Endothelial cell of umbilical vein (primary cell): ENCODE measurements at regions not wholly inside any gene's neighbourhood (a gene's known extent, or its start where the extent isn't known, plus 50 kb on each side); places are given as distances from the start of the nearest gene placed in this dataset.

Experiments used
- BruUV-seq: library from RNA; stranded (reverse); fragments of 400-500 nt; replicated peaks from 2 replicates; lab custom pipeline; 2021; lab: Mats Ljungman, UMichigan
- CTCF ChIA-PET: fragments of 300-600, 350-600 bp; sonication (Branson Sonifier 250); formaldehyde crosslinking; loops from one replicate; lab custom pipeline; 2021; ENCODE audit warnings: antibody characterized with exemption, inconsistent platforms; lab: Charles Lee
- POLR2A ChIA-PET: fragments of 300-600, 350-600 bp; sonication (Branson Sonifier 250); formaldehyde crosslinking; loops from one replicate; lab custom pipeline; 2021; ENCODE audit warnings: antibody characterized with exemption, inconsistent platforms; lab: Charles Lee
- DNase-seq: peaks from one replicate; pipeline ENCODE4 v3.0.0-alpha.2; 2011; ENCODE audit warnings: low read depth, low spot score
- FAIRE-seq: peaks from 2 replicates; lab custom pipeline; 2011; peaks lifted over from hg19 to GRCh38; lab: Jason Lieb, UNC
- H2AFZ ChIP-seq: 2 replicates; pipeline ENCODE4 v1.6.0; 2012; ENCODE audit warnings: low read depth, low read length, control low read depth, inconsistent platforms
- H3K27ac ChIP-seq: 2 replicates; pipeline ENCODE4 v1.5.1; 2011; ENCODE audit warnings: low read depth, mild to moderate bottlenecking, control low read depth, low read length, moderate library complexity; ENCODE audit not compliant: insufficient read depth
- H3K27me3 ChIP-seq, 2 experiments: 2 replicates each; pipeline versions ENCODE4 v1.6.0 to v1.6.1; 2011; ENCODE audit warnings: low read length in 2 of 2, mixed read lengths in 1 of 2; ENCODE audit not compliant: control insufficient read depth in 2 of 2, insufficient read depth in 2 of 2
- H3K36me3 ChIP-seq, 2 experiments: 2 replicates in 1 of 2; 3 replicates in 1 of 2; pipeline ENCODE4 v1.5.1; 2011; ENCODE audit warnings: low read length in 2 of 2, mild to moderate bottlenecking in 1 of 2, moderate library complexity in 1 of 2; ENCODE audit not compliant: control insufficient read depth in 2 of 2, insufficient read depth in 2 of 2; ENCODE audit errors: extremely low read depth in 1 of 2
- H3K4me1 ChIP-seq: 3 replicates; pipeline ENCODE4 v1.5.1; 2011; ENCODE audit warnings: mild to moderate bottlenecking, low read length; ENCODE audit not compliant: control insufficient read depth, insufficient read depth; ENCODE audit errors: extremely low read depth
- H3K4me2 ChIP-seq: 2 replicates; pipeline ENCODE4 v1.6.1; 2011; ENCODE audit warnings: low read length, control low read depth, mixed read lengths; ENCODE audit not compliant: insufficient read depth
- H3K4me3 ChIP-seq, 3 experiments: fragments of 200-600 bp in 1 of 3; sonication (generic), shearing (Covaris generic) in 1 of 3; replicated peaks in 1 of 3; 2 replicates each; pipeline ENCODE4 v1.5.1; 2011 to 2016; ENCODE audit warnings: control low read depth in 3 of 3, low read length in 3 of 3, mild to moderate bottlenecking in 2 of 3, inconsistent platforms in 1 of 3, low read depth in 1 of 3, moderate library complexity in 1 of 3; ENCODE audit not compliant: insufficient read depth in 1 of 3
- H3K79me2 ChIP-seq: 2 replicates; pipeline ENCODE4 v1.6.0; 2012; ENCODE audit warnings: low read length, inconsistent platforms; ENCODE audit not compliant: control insufficient read depth, insufficient read depth
- H3K9ac ChIP-seq: replicated peaks from 2 replicates; pipeline ENCODE3; 2011; ENCODE audit warnings: low read length, control low read depth; ENCODE audit not compliant: insufficient read depth; ENCODE audit errors: extremely low read depth
- H3K9me1 ChIP-seq: replicated peaks from 3 replicates; pipeline ENCODE4 v1.6.0; 2011; ENCODE audit warnings: mild to moderate bottlenecking, low read length; ENCODE audit not compliant: control insufficient read depth, insufficient read depth; ENCODE audit errors: extremely low read depth
- H3K9me3 ChIP-seq: replicated peaks from 2 replicates; pipeline ENCODE4 v1.5.1; 2012; ENCODE audit warnings: low read length, inconsistent platforms; ENCODE audit not compliant: control insufficient read depth, insufficient read depth
- H4K20me1 ChIP-seq: replicated peaks from 2 replicates; pipeline ENCODE3; 2011; ENCODE audit warnings: mild to moderate bottlenecking, low read length; ENCODE audit not compliant: control insufficient read depth, insufficient read depth; ENCODE audit errors: extremely low read depth
- CTCF ChIP-seq, 2 donors: IDR thresholded peaks; 1 replicate in 1 of 2; 2 replicates in 1 of 2; pipeline ENCODE4 v1.5.1; 2011; ENCODE audit warnings: low read length in 2 of 2, mild to moderate bottlenecking in 2 of 2, moderate library complexity in 2 of 2, control low read depth in 1 of 2, inconsistent platforms in 1 of 2, low read depth in 1 of 2; ENCODE audit not compliant: insufficient read depth in 1 of 2; ENCODE audit errors: extremely low read depth in 1 of 2
- EZH2 ChIP-seq: IDR thresholded peaks from 2 replicates; pipeline ENCODE4 v1.6.1; 2012; ENCODE audit warnings: borderline replicate concordance, low read depth, mild to moderate bottlenecking, moderate library complexity, low read length, inconsistent platforms; ENCODE audit not compliant: severe bottlenecking
- FOS ChIP-seq: IDR thresholded peaks from 2 replicates; pipeline ENCODE4 v1.6.1; 2011; ENCODE audit warnings: mild to moderate bottlenecking, low read length, moderate library complexity, borderline replicate concordance; ENCODE audit not compliant: insufficient read depth
- GATA2 ChIP-seq: IDR thresholded peaks from 2 replicates; pipeline ENCODE4 v1.7.0; 2011; ENCODE audit warnings: low read depth, mild to moderate bottlenecking, moderate library complexity, mixed read lengths, low read length; ENCODE audit not compliant: insufficient read length, insufficient read depth
- JUN ChIP-seq: IDR thresholded peaks from 2 replicates; pipeline ENCODE4 v1.6.1; 2011; ENCODE audit warnings: borderline replicate concordance, low read depth; ENCODE audit not compliant: insufficient read length, insufficient read depth
- MAX ChIP-seq: IDR thresholded peaks from 2 replicates; pipeline ENCODE4 v1.6.1; 2011; ENCODE audit not compliant: insufficient read depth, insufficient read length
- MYC ChIP-seq: IDR thresholded peaks from one replicate; pipeline ENCODE4 v1.6.1; 2011; ENCODE audit warnings: mild to moderate bottlenecking, low read depth, low read length
- POLR2A ChIP-seq: IDR thresholded peaks from 2 replicates; pipeline ENCODE4 v1.6.1; 2012; ENCODE audit warnings: low read depth, mild to moderate bottlenecking, control low read depth, low read length
- POLR2AphosphoS5 ChIP-seq: IDR thresholded peaks from 2 replicates; pipeline ENCODE4 v1.6.1; 2012; ENCODE audit warnings: low read depth, mild to moderate bottlenecking, control low read depth, low read length, moderate library complexity; ENCODE audit not compliant: insufficient read depth
- dilution Hi-C: fragments of 300-500 bp; cut with MboI; formaldehyde crosslinking; loops from one replicate; pipeline ENCODE4 v1.15.0; 2019; ENCODE audit warnings: low sequenced_read_pairs; ENCODE audit not compliant: extremely low pct_ligation_motif_present
- intact Hi-C: fragments of 100-400 bp; cut with micrococcal nuclease; formaldehyde crosslinking; loops from one replicate; pipeline ENCODE4 v1.10.0; 2022

GRCh38 chr12:22951206-22951605, 326.2 kb downstream of the ETNK1 start:
- H2AFZ ChIP-seq, result no peak overlapping the region
- BruUV-seq, result no TSS peak
- no peak overlapping the region for H3K27ac ChIP-seq
- H3K36me3 ChIP-seq, result no peaks in the 10 kb centered on the region
- CTCF ChIA-PET, result no interaction called here
- TF ChIP-seq CTCF (IDR thresholded peaks at IDR 0.05; ENCODE audit: extremely low read depth in 1 of 2, insufficient read depth in 1 of 2, low read depth in 1 of 2, low read length in 2 of 2) (no peak), MAX (no peak), JUN (no peak), EZH2 (no peak), FOS (no peak), MYC (no peak), POLR2A (no peak), POLR2AphosphoS5 (no peak), GATA2 (no peak)
- no peaks in the 10 kb centered on the region for H3K27me3 ChIP-seq
- H3K9me1 ChIP-seq, result no peaks in the 10 kb centered on the region
- H3K4me3 ChIP-seq, result no peak overlapping the region
- FAIRE-seq, result no peak
- POLR2A ChIA-PET, result no interaction called here
- H3K4me2 ChIP-seq, result no peak overlapping the region
- DNase-seq, result no peak
- no peaks in the 10 kb centered on the region for H3K79me2 ChIP-seq
- intact Hi-C loops, result no loop called here
- H3K9ac ChIP-seq, result no peak overlapping the region
- no peaks in the 10 kb centered on the region for H3K9me3 ChIP-seq
- no peaks in the 10 kb centered on the region for H3K4me1 ChIP-seq
- H4K20me1 ChIP-seq, result no peaks in the 10 kb centered on the region
- dilution Hi-C loops, result no loop called here
